Rectal smooth muscle tissue (tissue), 1 donor: ENCODE measurements at regions not wholly inside any gene's neighbourhood (a gene's known extent, or its start where the extent isn't known, plus 50 kb on each side); places are given as distances from the start of the nearest gene placed in this dataset.

Experiments used
- H3K27ac ChIP-seq: one replicate; pipeline ENCODE4 v1.7.0; 2013; ENCODE audit warnings: low read depth, low read length, inconsistent platforms
- H3K27me3 ChIP-seq: one replicate; pipeline ENCODE4 v1.7.0; 2013; ENCODE audit warnings: low read length; ENCODE audit not compliant: control insufficient read depth, insufficient read depth
- H3K36me3 ChIP-seq: one replicate; pipeline ENCODE4 v1.7.0; 2013; ENCODE audit warnings: low read length; ENCODE audit not compliant: control insufficient read depth, insufficient read depth
- H3K4me1 ChIP-seq: one replicate; pipeline ENCODE4 v1.7.0; 2013; ENCODE audit warnings: low read length; ENCODE audit not compliant: control insufficient read depth, insufficient read depth
- H3K4me3 ChIP-seq: one replicate; pipeline ENCODE4 v1.7.0; 2013; ENCODE audit warnings: low read length
- H3K9ac ChIP-seq: one replicate; pipeline ENCODE4 v1.7.0; 2013; ENCODE audit warnings: low read length

- Histone ChIP-seq H3K9ac (no peak overlapping the region), H3K36me3 (no peaks in the 10 kb centered on the region), H3K27ac (no peak overlapping the region), H3K4me3 (no peak overlapping the region), H3K27me3 (no peaks in the 10 kb centered on the region), H3K4me1 (no peaks in the 10 kb centered on the region)
Observed at GRCh38 chr20:22285555-22285954, 298.8 kb downstream of the FOXA2 start.

GRCh38 chr20:22282696-22283095, 301.7 kb downstream of the FOXA2 start:
- no peak overlapping the region for H3K9ac ChIP-seq
- no peak overlapping the region for H3K27ac ChIP-seq
- no peaks in the 10 kb centered on the region for H3K27me3 ChIP-seq
- H3K36me3 ChIP-seq = no peaks in the 10 kb centered on the region
- no peaks in the 10 kb centered on the region for H3K4me1 ChIP-seq
- H3K4me3 ChIP-seq = no peak overlapping the region

GRCh38 chr20:22274330-22274729, 310.0 kb downstream of the FOXA2 start:
- H3K36me3 ChIP-seq = no peaks in the 10 kb centered on the region
- no peaks in the 10 kb centered on the region for H3K27me3 ChIP-seq
- no peak overlapping the region for H3K4me3 ChIP-seq
- H3K27ac ChIP-seq = no peak overlapping the region
- no peak overlapping the region for H3K9ac ChIP-seq
- H3K4me1 ChIP-seq = peaks cover 7% of the 10 kb centered on the region

- no peak overlapping the region for H3K9ac ChIP-seq
- H3K27ac ChIP-seq = no peak overlapping the region
Observed at GRCh38 chr20:22268675-22269074, 315.7 kb downstream of the FOXA2 start.

GRCh38 chr20:22264917-22265316, 319.5 kb downstream of the FOXA2 start:
- H3K27ac ChIP-seq = no peak overlapping the region
- no peaks in the 10 kb centered on the region for H3K27me3 ChIP-seq
- H3K4me1 ChIP-seq = peaks cover 4% of the 10 kb centered on the region
- no peak overlapping the region for H3K9ac ChIP-seq
- H3K4me3 ChIP-seq = no peak overlapping the region
- H3K36me3 ChIP-seq = no peaks in the 10 kb centered on the region

More at GRCh38 chr20:22268675-22269074, 315.7 kb downstream of the FOXA2 start:
- H3K4me1 ChIP-seq = peaks cover 7% of the 10 kb centered on the region
- no peak overlapping the region for H3K4me3 ChIP-seq
- H3K27me3 ChIP-seq = no peaks in the 10 kb centered on the region
- no peaks in the 10 kb centered on the region for H3K36me3 ChIP-seq

- H3K27ac ChIP-seq = no peak overlapping the region
- no peaks in the 10 kb centered on the region for H3K27me3 ChIP-seq
- H3K9ac ChIP-seq = no peak overlapping the region
- H3K4me1 ChIP-seq = peaks cover 4% of the 10 kb centered on the region
- H3K36me3 ChIP-seq = no peaks in the 10 kb centered on the region
- H3K4me3 ChIP-seq = no peak overlapping the region
Observed at GRCh38 chr20:22260506-22260905, 323.9 kb downstream of the FOXA2 start.

GRCh38 chr20:22257912-22258311, 326.5 kb downstream of the FOXA2 start:
- Histone ChIP-seq H3K4me1 (peaks cover 4% of the 10 kb centered on the region), H3K27me3 (no peaks in the 10 kb centered on the region), H3K9ac (no peak overlapping the region), H3K4me3 (no peak overlapping the region), H3K27ac (no peak overlapping the region), H3K36me3 (no peaks in the 10 kb centered on the region)

- no peak overlapping the region for H3K4me3 ChIP-seq
- H3K9ac ChIP-seq = no peak overlapping the region
- no peak overlapping the region for H3K27ac ChIP-seq
- peaks cover 2% of the 10 kb centered on the region for H3K27me3 ChIP-seq
- H3K36me3 ChIP-seq = no peaks in the 10 kb centered on the region
- H3K4me1 ChIP-seq = no peaks in the 10 kb centered on the region
Observed at GRCh38 chr20:22248051-22248667, 336.2 kb downstream of the FOXA2 start.

- Histone ChIP-seq H3K4me3 (no peak overlapping the region), H3K27me3 (peaks cover 2% of the 10 kb centered on the region)
Observed at GRCh38 chr20:22245139-22245538, 339.2 kb downstream of the FOXA2 start.

GRCh38 chr20:22243067-22243466, 341.3 kb downstream of the FOXA2 start:
- no peaks in the 10 kb centered on the region for H3K36me3 ChIP-seq

More at GRCh38 chr20:22245139-22245538, 339.2 kb downstream of the FOXA2 start:
- no peaks in the 10 kb centered on the region for H3K36me3 ChIP-seq
- no peak overlapping the region for H3K9ac ChIP-seq
- no peaks in the 10 kb centered on the region for H3K4me1 ChIP-seq
- no peak overlapping the region for H3K27ac ChIP-seq

GRCh38 chr20:22241609-22242008, 342.8 kb downstream of the FOXA2 start:
- Histone ChIP-seq H3K27ac (no peak overlapping the region), H3K4me1 (no peaks in the 10 kb centered on the region), H3K27me3 (no peaks in the 10 kb centered on the region), H3K9ac (no peak overlapping the region), H3K4me3 (no peak overlapping the region), H3K36me3 (no peaks in the 10 kb centered on the region)

More at GRCh38 chr20:22243067-22243466, 341.3 kb downstream of the FOXA2 start:
- no peak overlapping the region for H3K4me3 ChIP-seq
- no peaks in the 10 kb centered on the region for H3K27me3 ChIP-seq
- no peak overlapping the region for H3K27ac ChIP-seq
- H3K9ac ChIP-seq = no peak overlapping the region
- no peaks in the 10 kb centered on the region for H3K4me1 ChIP-seq

- H3K4me1 ChIP-seq = no peaks in the 10 kb centered on the region
- H3K36me3 ChIP-seq = no peaks in the 10 kb centered on the region
- H3K27ac ChIP-seq = no peak overlapping the region
- no peak overlapping the region for H3K4me3 ChIP-seq
- no peaks in the 10 kb centered on the region for H3K27me3 ChIP-seq
- no peak overlapping the region for H3K9ac ChIP-seq
Observed at GRCh38 chr20:22232923-22233322, 351.4 kb downstream of the FOXA2 start.

GRCh38 chr20:22232473-22232872, 351.9 kb downstream of the FOXA2 start:
- no peaks in the 10 kb centered on the region for H3K4me1 ChIP-seq
- no peak overlapping the region for H3K9ac ChIP-seq

More at GRCh38 chr20:22232473-22232872, 351.9 kb downstream of the FOXA2 start:
- no peak overlapping the region for H3K4me3 ChIP-seq
- H3K27ac ChIP-seq = no peak overlapping the region
- no peaks in the 10 kb centered on the region for H3K27me3 ChIP-seq
- H3K36me3 ChIP-seq = no peaks in the 10 kb centered on the region
